GM19395 (cell line): ENCODE measurements at regions not wholly inside any gene's neighbourhood (a gene's known extent, or its start where the extent isn't known, plus 50 kb on each side); places are given as distances from the start of the nearest gene placed in this dataset.
"Not testable (repeated sequence)": the region's sequence is repeated elsewhere in the genome, so short reads cannot be mapped to it uniquely, and the experiment has no call there.

Experiments used
- ATAC-seq: cut with Tn5 transposase; IDR thresholded peaks from one replicate; pipeline ENCODE4 v1.9.1; 2021; ENCODE audit warnings: mild to moderate bottlenecking, moderate library complexity; ENCODE audit not compliant: unreplicated experiment

DNA sequence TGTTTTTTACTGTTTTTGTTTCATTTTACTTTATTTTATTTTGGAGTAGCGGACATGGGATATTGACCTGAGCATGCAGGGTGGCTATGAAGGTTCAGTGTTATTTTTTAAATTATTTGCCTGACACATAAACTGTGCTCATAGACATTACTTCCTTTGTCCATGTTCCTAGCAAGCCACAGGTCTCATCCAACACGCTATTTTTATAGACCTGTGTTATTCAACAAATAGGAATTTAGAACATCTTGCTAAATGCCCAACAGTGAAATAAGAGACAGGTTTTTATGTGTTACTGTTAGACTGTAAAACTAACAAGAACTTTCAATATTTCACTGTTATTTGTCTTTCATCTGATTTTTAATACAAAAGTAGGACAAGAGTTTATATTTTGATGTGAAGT lies 756.4 kb downstream of the KCNT2 start:
- no peak for ATAC-seq

DNA sequence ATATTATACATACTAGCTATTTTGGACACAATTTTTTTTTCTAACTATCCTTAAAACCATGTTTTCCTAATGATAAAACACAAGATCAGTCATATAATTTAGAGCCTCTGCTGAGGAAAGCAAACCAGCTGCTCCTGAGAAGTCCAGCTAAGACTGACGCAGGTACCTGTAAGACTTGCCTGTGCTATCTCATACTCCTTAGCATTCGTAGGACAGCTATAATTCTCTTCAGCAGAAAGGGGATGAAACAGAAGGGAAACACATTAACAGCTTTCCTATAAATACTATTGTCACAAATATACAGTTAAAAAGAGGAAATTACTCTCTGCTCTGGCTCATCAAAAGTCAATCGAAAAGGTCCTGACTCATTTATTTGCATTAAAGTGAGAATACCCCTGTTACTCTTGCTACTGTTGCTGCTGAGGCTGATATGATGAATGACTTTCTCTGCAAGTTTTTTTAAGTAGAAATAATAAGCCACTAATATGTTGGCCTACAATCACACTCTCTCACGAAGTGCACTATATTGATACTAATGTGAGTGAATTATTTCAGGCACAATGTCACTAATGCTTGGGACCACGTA lies 757.1 kb downstream of the KCNT2 start:
- ATAC-seq = no peak

DNA sequence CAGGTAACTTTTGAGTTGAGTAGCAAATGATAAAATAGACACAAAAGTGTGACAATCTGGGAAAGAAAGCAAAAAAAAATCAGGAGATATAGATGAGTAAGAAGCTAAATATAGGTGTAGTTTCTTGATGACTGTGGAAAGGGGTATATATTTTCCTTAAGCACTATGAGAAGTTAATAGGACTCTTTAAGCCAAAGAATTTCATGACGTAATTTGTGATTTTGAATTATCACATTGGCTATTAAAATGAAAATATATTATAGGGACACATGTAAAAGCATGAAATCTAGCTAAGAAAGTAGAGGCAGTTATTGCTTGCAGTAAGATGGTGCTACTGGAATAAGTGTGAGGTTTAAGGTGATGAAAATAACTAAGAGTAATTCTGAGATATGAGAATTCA lies 759.1 kb downstream of the KCNT2 start:
- ATAC-seq = no peak

DNA sequence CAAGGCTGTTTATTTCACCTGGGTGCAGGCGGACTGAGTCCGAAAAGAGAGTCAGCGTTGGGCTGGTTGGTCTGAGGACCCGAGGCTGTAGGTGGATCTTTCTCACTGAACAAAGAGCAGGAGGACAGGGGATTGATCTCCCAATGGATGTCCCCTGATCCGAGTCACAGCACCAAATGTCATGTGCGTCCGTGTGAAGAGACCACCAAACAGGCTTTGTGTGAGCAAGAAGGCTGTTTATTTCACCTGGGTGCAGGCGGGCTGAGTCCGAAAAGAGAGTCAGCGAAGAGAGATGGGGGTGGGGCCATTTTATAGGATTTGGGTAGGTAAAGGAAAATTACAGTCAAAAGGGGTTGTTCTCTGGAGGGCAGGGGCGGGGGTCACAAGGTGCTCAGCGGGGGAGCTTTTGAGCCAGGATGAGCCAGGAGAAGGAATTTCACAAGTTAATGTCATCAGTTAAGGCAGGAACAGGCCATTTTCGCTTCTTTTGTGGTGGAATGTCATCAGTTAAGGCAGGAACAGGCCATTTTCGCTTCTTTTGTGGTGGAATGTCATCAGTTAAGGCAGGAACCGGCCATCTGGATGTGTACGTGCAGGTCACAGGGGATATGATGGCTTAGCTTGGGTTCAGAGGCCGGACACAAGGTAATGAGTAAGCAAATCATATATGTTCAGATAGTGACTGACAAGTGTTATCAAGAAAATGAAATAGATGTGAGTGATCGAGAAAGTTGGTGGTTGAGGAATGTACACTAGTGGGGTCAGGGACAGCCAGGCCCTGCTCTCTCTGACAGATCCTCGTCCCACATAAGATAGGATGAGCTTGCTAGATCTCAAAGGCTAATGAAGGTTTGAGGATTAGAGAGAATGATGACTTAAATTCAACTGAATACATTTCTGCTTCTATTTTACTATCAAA lies 760.0 kb downstream of the KCNT2 start:
- ATAC-seq = not testable (repeated sequence)

DNA sequence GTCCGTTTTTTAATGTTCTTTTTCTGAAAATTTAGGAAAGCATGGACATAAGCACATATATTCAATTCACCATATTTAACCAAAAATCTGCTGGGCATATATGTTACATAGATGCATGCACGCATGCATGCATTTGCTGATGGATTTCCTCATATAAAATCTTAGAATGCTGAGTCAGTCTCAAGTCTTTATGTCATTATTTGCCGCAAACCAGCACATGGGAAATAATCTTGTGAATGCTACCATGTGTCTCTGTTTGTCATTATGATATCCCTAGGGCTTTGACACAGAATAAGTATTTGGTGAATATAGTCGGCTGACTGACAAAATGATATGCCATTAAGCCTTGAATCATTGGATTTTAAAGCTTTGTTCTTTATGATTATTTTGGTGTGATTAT lies 776.5 kb downstream of the KCNT2 start:
- no peak for ATAC-seq

DNA sequence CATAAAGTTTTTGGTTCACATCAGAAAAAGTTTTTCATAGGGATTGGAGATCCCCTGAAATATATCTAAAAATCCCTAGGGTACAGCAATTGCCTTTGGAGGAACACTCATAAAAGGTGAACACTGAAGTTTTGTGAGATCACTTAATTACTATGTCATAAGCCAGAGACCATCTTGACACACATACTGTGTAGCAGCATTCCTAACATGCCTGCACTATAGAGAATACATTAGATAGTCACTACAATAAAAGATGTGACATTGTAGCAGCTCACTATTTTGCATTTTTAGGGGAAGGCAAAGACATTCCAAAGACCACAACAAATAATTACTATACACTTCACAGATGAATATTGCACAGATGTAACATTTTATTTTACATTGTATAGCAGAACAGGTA lies 779.9 kb downstream of the KCNT2 start:
- no peak for ATAC-seq

DNA sequence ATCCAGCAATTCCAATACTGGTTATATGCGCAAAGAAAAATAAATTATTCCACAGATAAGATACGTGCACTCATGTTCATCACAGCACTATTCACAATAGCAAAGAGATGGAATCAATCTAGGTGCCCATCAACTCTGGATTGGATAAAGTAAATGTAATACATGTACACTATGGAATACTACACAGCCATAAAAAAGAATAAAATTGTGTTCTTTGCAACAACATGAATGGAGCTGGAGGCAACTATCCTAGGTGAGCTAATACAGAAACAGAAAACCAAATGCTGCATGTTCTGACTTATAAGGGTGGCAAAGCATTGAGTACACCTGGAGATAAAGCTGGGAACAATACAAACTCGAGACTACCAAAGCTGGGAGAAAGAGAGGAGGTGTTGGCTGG lies 787.3 kb downstream of the KCNT2 start:
- no peak for ATAC-seq

DNA sequence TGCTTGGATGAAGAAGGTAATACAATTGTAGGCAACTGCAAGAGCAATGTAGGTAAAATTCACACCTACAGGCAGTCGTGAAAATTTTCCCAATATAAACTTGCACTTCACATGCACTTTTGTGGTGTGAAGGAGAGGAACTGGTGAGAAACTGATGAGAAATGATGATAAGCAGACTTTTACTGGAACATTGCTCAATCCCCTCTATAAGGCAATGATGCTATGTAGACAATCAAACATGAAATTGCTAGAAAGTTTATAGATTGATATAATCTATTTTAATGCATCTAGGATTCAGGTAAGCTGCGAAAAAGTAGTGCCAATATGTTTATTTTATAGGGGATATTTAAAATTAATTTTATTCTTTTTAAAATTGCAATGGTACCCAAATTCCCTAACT lies 802.2 kb downstream of the KCNT2 start:
- ATAC-seq = no peak

DNA sequence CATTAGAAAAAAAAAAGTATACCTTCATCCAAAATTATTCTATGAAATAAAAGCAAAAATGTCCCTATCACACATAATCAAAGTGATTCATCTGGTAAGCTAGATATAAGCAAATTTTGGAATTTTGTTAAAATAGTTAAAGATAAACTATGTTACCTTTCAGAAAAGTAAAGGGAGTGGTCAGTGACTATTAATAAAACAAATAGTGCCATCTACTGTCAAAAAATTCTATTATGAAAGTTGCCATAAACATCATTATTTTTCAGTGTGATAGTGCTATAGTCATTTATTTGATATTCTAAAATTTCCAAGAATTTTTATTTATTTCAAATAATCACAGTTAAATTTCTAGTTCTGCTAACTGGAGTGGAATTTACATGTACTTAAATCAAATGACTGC lies 803.7 kb downstream of the KCNT2 start:
- no peak for ATAC-seq

DNA sequence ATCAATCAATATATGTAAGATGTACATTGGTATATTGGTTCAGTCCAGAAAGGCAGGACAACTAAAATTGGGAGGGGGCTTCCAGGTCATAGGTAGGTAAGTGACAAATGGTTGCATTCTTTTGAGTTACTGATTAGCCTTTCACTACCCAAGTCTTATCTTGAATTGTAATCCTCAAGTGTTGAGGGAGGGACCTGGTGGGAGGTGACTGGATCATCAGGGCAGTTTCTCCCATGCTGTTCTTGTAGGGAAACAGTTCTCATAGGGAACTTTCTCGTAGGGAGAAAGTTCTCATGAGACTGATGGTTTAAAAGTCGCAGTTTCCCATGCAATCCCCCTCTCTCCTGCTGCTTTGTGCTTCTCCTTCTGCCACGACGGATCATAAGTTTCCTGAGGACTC lies 809.2 kb downstream of the KCNT2 start:
- ATAC-seq = no peak

DNA sequence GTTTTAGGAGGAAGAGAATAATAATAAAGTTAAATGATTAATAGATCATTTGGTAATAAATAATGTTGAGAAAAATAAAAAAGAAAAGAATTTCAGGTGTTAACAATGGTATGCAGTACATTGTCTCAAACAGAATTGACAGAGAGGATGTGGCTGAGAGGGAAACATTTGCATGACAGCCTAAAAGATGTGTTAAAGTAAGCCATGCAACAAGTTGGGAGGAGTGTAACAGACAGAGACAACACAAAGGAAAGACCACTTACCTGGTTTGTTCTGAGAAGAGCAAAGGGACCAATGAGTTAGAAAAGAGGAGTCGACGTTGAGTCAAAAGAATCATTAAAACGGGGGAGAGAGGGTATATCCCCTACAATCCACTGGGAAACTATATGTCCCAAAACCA lies 814.0 kb downstream of the KCNT2 start:
- no peak for ATAC-seq

DNA sequence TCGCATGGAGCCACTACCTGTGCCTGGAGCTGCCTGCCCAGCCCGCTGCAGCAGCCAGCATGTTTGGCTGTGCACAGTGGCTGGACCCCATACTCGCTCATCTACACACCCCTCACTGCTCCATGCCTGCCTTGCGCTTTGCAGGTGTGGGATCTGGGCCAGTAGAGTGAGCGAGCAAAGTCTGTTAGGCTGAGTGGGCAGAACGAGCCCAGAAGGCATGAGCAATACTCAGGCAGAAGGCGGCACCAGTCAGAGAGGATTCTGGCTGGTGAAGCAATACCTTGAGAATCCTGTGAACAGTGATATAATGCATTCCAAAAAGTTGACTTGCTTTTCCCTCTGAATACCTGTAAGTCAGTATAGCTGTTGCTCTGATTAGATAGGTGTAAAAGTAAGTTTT lies 816.4 kb downstream of the KCNT2 start:
- no peak for ATAC-seq

DNA sequence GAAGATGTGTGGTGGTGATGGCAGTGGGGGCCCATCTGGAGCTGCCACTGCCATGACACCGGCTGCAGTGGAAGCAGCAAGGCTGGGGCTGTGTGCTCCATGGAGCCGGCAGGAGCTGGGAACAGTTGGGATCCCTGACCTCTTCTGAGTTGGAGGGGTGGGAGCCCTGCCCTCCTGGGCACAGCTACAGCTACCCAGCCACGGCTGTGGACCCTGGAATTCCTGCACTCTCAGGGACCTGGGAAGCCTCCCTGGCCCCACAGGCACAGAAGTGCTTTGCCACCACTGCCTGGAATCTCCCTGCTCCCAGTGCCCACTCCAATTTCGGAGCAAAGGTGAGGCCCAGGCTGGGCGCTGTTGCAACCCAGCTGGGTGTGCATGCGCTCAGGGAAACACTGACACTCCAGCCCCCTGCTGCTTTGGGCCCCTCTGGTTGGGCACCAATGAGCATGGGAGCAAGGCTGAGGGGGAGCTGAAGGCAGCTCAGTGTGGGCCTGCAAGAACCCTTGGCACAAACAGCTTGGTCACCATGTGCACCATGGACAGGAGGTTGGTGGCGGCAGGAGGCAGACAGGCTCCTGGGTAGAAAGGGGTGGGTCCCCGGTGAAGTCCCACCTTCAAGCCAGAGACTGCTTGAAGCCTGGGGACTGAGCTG lies 817.6 kb downstream of the KCNT2 start:
- ATAC-seq = no peak

DNA sequence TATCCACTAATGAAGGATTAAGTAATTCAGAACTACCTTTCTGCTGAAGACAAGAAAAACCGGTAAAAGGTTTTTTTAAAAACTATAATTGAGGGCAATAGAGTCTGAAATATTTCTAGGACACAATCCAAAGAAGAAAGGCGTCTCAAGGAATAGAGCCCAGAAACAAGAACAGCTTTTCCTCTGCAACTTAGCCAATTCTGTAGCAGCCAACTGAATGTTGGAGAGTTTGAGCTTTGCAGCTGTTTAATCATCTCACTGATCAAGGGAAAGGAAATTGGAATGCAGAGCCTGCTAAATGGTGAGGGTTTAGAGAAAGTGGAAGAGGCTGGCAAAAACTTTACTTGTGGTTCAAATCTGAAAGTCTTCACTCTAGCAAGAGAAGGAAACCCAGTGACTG lies 818.9 kb downstream of the KCNT2 start:
- no peak for ATAC-seq

DNA sequence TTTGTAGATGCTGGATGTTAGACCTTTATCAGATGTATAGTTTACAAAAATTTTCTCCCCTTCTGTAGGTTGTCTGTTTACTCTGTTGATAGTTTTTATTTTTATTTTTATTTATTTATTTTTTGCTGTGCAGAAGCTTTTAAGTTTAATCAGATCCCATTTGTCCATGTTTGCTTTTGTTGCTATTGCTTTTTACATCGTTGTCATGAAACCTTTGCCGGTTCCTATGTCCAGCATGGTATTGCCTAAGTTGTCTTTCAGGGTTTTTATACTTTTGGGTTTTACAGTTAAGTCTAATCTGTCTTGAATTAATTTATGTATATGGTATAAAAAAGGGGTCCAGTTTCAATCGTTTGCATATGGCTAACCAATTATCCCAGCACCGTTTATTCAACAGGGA lies 819.5 kb downstream of the KCNT2 start:
- ATAC-seq = no peak

DNA sequence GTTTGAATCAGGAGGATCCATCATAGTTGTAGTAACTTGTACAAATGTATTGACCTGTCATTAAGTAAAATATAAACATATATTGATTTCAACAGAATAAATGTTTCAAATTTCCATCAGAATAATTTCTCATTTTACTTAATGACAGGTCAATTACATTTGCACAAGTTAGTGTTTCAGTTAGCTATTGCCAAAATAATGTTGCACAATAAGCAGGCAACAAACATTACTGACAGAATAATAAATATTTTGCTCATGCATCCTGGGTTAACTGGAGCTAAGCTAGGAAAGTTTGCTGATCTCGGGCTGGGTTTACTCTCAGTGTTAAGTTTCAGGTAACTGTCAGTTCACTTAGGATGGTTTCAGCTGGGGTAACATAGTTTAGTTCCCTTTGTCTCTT lies 822.4 kb downstream of the KCNT2 start:
- ATAC-seq = no peak

DNA sequence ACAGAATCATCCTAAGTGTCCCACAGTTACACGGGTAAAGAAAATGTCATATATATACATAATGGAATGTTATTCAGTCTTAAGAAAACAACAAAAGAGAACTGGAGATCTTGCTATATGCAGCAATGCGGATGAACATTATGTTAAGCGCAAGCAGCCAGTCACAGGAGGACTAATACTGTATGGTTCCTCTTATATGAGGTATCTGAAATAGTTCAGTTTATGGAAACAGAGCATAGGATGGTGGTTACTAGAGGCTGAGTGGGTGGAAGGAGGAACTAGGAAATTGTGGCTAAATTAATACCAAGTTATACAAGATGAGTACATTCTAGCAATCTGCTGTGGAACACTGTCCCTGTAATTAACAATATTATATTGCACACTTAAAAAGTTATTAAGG lies 834.3 kb downstream of the KCNT2 start:
- no peak for ATAC-seq

DNA sequence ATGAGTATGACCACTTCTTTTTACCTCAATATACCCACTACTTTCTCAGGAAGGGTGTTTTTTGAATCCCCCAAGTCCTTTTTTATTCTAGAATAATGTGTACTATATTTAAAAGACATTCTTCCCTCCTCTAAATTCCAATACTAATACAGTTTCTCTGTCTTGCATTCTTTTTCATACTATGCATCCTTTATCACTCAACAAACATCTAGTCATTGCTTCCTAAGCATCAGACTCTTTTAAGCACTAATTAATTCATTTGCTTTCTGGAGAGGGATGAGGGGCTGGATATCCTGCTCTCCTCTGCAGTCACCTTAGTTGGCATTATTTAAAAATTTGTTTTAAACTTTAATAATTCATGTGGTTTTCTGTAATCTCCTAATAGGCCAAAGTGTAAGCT lies 838.8 kb downstream of the KCNT2 start:
- ATAC-seq = no peak

DNA sequence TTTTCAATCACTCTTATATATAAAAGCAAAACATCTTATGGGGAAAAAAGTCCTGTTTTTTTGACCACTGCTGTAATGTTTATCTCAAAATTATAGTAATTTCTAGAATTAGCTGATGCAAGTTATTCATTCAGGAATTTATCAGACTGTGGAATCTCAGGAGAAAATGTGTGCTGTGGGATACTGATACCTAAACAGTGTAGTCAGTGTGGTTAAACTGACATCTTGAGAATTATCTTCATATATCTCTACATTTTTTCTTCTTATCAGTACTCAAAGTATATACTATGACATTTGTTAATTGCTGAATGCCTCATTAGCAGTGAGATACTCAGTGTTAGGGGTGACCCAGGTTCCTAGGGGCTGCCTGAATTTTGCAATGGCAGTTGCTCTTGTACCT lies 839.3 kb downstream of the KCNT2 start:
- no peak for ATAC-seq

DNA sequence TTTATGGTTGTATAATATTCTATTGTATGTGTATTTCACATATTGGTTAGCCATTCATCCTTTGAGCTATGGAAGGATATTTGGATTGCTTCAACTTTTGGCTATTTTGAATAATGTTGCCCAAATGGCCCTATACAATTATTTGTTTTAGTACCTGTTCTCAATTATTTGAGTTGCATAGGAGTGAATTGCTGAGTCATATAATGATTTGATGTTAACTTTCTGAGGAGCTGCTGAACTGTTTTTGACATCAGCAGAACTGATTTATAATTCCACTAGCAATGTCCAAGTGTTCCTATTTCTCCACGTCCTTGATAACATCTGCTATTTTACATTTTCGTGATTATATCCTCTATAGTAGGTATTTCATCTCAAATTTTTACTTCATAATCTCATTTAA lies 839.9 kb downstream of the KCNT2 start:
- no peak for ATAC-seq

DNA sequence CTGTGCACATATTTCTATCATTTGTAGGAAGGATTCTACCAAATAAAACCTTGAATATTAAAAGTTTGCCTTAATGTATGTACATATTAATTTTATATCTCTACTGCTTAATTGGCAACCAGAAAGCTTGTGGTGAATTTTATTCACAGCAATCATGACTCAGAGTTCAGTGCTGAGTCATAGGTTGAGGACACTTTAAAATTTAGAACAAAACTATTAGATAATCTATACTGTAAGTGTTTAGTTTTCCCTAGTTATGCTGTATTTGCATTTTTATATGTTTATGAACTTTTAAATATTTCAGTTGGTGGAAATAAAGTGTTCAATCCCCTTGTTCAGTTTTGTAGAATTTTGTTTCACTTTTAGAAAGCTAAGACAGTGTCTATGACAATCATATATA lies 841.5 kb downstream of the KCNT2 start:
- no peak for ATAC-seq

DNA sequence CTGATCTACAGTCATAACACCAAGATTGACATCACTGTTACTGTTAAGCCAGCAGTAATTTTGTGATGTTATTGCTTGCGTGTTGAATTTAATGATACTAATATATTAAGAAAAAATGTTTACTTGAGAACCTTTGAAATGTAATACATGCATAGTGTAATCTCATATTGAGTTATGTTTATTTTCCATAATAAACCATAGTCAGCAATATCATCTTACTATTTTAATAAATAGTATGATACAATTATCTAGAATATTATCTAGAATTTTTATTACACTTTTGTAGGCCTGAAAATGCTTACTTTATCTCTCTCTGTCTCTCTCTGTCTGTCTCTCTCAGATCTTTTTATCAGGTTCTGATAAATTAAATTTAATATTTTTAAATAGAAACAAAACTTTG lies 843.1 kb downstream of the KCNT2 start:
- no peak for ATAC-seq
